ENCODE measurements at regions not wholly inside any gene's neighbourhood (a gene's known extent, or its start where the extent isn't known, plus 50 kb on each side); places are given as distances from the start of the nearest gene placed in this dataset.
A peak's percentile ranks its signal among the peaks of the same experiment; 100 is the strongest.

GRCh38 chr2:207320381-207321159, 154.8 kb upstream of the KLF7 start:
- peak; percentile 44 for TF ChIP-seq CTCF (conservative IDR thresholded peaks at IDR 0.05; ENCODE audit: low read length)
- no peak for TF ChIP-seq EZH2phosphoT487 (IDR thresholded peaks at IDR 0.05; ENCODE audit: borderline replicate concordance)

Data from Loucy (cell line).